ENCODE measurements at regions not wholly inside any gene's neighbourhood (a gene's known extent, or its start where the extent isn't known, plus 50 kb on each side); places are given as distances from the start of the nearest gene placed in this dataset.

DNA sequence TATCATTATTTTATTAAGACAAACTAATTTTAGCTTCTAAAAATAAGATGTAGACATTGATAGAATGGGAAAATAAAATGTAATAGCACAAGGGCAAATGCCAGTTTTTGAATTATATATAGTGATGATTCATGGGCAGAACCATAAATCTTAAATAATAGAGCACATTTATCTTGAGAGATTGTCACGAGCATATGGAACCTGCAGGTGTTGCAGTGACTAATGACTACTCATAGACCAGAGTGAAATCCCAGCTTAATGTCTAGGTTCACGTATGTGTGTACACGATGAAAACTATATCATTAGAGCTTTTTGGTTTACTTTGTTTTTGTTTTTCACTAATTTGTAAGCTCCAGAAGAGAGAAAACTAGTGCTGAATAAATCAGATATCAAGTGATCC lies 150.2 kb upstream of the CACNA2D1 start:
- WGBS (ENCODE audit: insufficient coverage, insufficient replicate concordance, low lambda C conversion rate, missing lambda C conversion rate), result 7% methylated on average over 3 of the region's 3 CpGs
- no peaks in the 10 kb centered on the region for H4K20me1 ChIP-seq (ENCODE audit: control insufficient read depth, insufficient read depth)
- H3K9ac ChIP-seq (ENCODE audit: control insufficient read depth, insufficient read depth, low read length), result no peak overlapping the region
- ChIA-PET RAD21 (ENCODE audit: unreplicated experiment) (interaction anchor here (0.7 to 1.6 kb wide), 7 partner anchors 11 to 1094 kb away, joined by 3 to 11 read pairs (median 4); no protein-coding TSS in a partner anchor), SMC1A (ENCODE audit: uncharacterized antibody, unreplicated experiment) (interaction anchor here (0.6 to 2.2 kb wide), 12 partner anchors 10 to 549 kb away, joined by 3 to 15 read pairs (median 4); no protein-coding TSS in a partner anchor), POLR2A (interaction anchor here (0.8 to 0.9 kb wide), 2 partner anchors 34 to 112 kb away, joined by 3 read pairs; no protein-coding TSS in a partner anchor), CTCF (interaction anchor here (0.6 to 2.4 kb wide), 10 partner anchors 10 to 1112 kb away, joined by 3 to 11 read pairs (median 4); no protein-coding TSS in a partner anchor)
- no peaks in the 10 kb centered on the region for H3K27me3 ChIP-seq (replicated peaks in 1 of 2; ENCODE audit: control insufficient read depth in 2 of 2, insufficient read depth in 2 of 2, low read length in 1 of 2)
- H3K4me2 ChIP-seq (ENCODE audit: control insufficient read depth, insufficient read depth), result no peak overlapping the region
- no peaks in the 10 kb centered on the region for H3K36me3 ChIP-seq (ENCODE audit: control insufficient read depth in 2 of 2, insufficient read depth in 2 of 2, low read length in 1 of 2)
- in situ Hi-C loops (cut with MboI) (no loop called here), intact Hi-C loops (cut with micrococcal nuclease; ENCODE audit: unreplicated experiment) (no loop called here)
- H3K27ac ChIP-seq (ENCODE audit: control insufficient read depth, insufficient read depth), result no peak overlapping the region
- FAIRE-seq (no peak), ATAC-seq (peak; percentile 27; the same call in 1 of the 3 replicates), DNase-seq (ENCODE audit: low read depth, low spot score) (no peak)
- no peak overlapping the region for H2AFZ ChIP-seq (ENCODE audit: control insufficient read depth, low read depth, low read length)
- no TSS peak for BruUV-seq (replicated peaks)
- H3K4me3 ChIP-seq, result no peak overlapping the region
- H3K9me3 ChIP-seq (replicated peaks; ENCODE audit: control insufficient read depth, insufficient read depth, low read length), result no peaks in the 10 kb centered on the region
- H3K79me2 ChIP-seq (ENCODE audit: control insufficient read depth, insufficient read depth, low read length), result no peaks in the 10 kb centered on the region
- TF ChIP-seq RBBP5 (conservative IDR thresholded peaks at IDR 0.05), result no peak
- TF ChIP-seq ZZZ3 (IDR thresholded peaks at IDR 0.05; ENCODE audit: control insufficient read depth, insufficient read length, low read depth), result no peak
- TF ChIP-seq ATF7 (IDR thresholded peaks at IDR 0.05; ENCODE audit: low read depth), result no peak
- TF ChIP-seq NFXL1 (IDR thresholded peaks at IDR 0.05; ENCODE audit: borderline replicate concordance), result no peak
- TF ChIP-seq GABPA (IDR thresholded peaks at IDR 0.05; ENCODE audit: low read depth), result no peak
- no peaks in the 10 kb centered on the region for H3K4me1 ChIP-seq (ENCODE audit: control insufficient read depth, insufficient read depth, low read length)

DNA sequence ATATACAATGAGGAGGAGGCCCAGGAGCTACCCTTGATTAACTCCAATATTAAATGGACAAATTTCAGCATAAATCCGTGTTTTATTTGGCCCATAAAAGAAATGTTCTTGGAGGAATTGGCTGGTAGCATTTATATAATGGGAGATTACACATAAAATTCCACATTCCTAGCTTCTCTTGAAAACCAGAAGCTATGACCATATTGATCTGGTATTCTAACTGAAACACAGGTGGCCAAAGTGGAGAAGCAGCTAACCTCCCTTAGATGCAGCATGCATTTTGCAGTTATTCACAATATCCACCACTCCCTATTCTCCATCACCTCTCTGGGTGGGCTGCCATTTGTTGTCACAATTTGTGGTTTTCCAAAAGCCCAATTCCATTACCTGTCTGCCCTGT lies 148.8 kb upstream of the CACNA2D1 start:
- TF ChIP-seq ZNF207 (IDR thresholded peaks at IDR 0.05; ENCODE audit: borderline replicate concordance) (no peak), LARP7 (IDR thresholded peaks at IDR 0.05) (no peak), CBX5 (IDR thresholded peaks at IDR 0.05; ENCODE audit: low read depth) (no peak), JUNB (IDR thresholded peaks at IDR 0.05) (no peak), CBX3 (IDR thresholded peaks at IDR 0.05; ENCODE audit: borderline replicate concordance, low read depth) (no peak), BACH1 (IDR thresholded peaks at IDR 0.05; ENCODE audit: borderline replicate concordance) (no peak), BMI1 (IDR thresholded peaks at IDR 0.05; ENCODE audit: borderline replicate concordance) (no peak), TCF12 (IDR thresholded peaks at IDR 0.05; ENCODE audit: low read depth, low read length) (no peak), TARDBP (IDR thresholded peaks at IDR 0.05; ENCODE audit: borderline replicate concordance) (no peak), PAX5 (IDR thresholded peaks at IDR 0.05; ENCODE audit: borderline replicate concordance, low read depth, low read length) (no peak), RFX5 (IDR thresholded peaks at IDR 0.05; ENCODE audit: low read depth, low read length) (no peak), YBX1 (IDR thresholded peaks at IDR 0.05) (no peak), FOXM1 (IDR thresholded peaks at IDR 0.05; ENCODE audit: low read depth, low read length) (no peak), KLF5 (IDR thresholded peaks at IDR 0.05; ENCODE audit: partially characterized antibody) (no peak), ASH2L (IDR thresholded peaks at IDR 0.05; ENCODE audit: borderline replicate concordance, low read depth) (no peak), MTA3 (IDR thresholded peaks at IDR 0.05; ENCODE audit: borderline replicate concordance, low read length) (no peak)
- TF ChIP-seq, protein P1, sequence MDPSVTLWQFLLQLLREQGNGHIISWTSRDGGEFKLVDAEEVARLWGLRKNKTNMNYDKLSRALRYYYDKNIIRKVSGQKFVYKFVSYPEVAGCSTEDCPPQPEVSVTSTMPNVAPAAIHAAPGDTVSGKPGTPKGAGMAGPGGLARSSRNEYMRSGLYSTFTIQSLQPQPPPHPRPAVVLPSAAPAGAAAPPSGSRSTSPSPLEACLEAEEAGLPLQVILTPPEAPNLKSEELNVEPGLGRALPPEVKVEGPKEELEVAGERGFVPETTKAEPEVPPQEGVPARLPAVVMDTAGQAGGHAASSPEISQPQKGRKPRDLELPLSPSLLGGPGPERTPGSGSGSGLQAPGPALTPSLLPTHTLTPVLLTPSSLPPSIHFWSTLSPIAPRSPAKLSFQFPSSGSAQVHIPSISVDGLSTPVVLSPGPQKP (IDR thresholded peaks at IDR 0.05; ENCODE audit: low read depth, low read length), result no peak
- H3K27me3 ChIP-seq (replicated peaks in 1 of 2; ENCODE audit: control insufficient read depth in 2 of 2, insufficient read depth in 2 of 2, low read length in 1 of 2), result no peaks in the 10 kb centered on the region
- H3K4me2 ChIP-seq (ENCODE audit: control insufficient read depth, insufficient read depth), result no peak overlapping the region
- RAD21 ChIA-PET (ENCODE audit: unreplicated experiment), result no interaction called here
- intact Hi-C loops (cut with micrococcal nuclease; ENCODE audit: unreplicated experiment), result no loop called here
- H3K27ac ChIP-seq (ENCODE audit: control insufficient read depth, insufficient read depth), result no peak overlapping the region
- CTCF ChIA-PET, result no interaction called here
- POLR2A ChIA-PET, result no interaction called here
- H3K9ac ChIP-seq (ENCODE audit: control insufficient read depth, insufficient read depth, low read length), result no peak overlapping the region
- no peaks in the 10 kb centered on the region for H3K79me2 ChIP-seq (ENCODE audit: control insufficient read depth, insufficient read depth, low read length)
- H4K20me1 ChIP-seq (ENCODE audit: control insufficient read depth, insufficient read depth), result no peaks in the 10 kb centered on the region
- SMC1A ChIA-PET (ENCODE audit: uncharacterized antibody, unreplicated experiment), result interaction anchor here (1.0 to 1.1 kb wide), 3 partner anchors 16 to 550 kb away, joined by 3 read pairs; no protein-coding TSS in a partner anchor
- H2AFZ ChIP-seq (ENCODE audit: control insufficient read depth, low read depth, low read length), result no peak overlapping the region
- ATAC-seq, result no peak
- no peaks in the 10 kb centered on the region for H3K36me3 ChIP-seq (ENCODE audit: control insufficient read depth in 2 of 2, insufficient read depth in 2 of 2, low read length in 1 of 2)
- no peaks in the 10 kb centered on the region for H3K9me3 ChIP-seq (replicated peaks; ENCODE audit: control insufficient read depth, insufficient read depth, low read length)
- no peak overlapping the region for H3K4me3 ChIP-seq
- H3K4me1 ChIP-seq (ENCODE audit: control insufficient read depth, insufficient read depth, low read length), result no peaks in the 10 kb centered on the region
- no peak for FAIRE-seq
- WGBS (ENCODE audit: insufficient coverage, insufficient replicate concordance, low lambda C conversion rate, missing lambda C conversion rate), result 14% methylated on average over 1 of the region's 1 CpG
- in situ Hi-C loops (cut with MboI), result no loop called here
- no peak for DNase-seq (ENCODE audit: low read depth, low spot score)
- BruUV-seq (replicated peaks), result no TSS peak
